ENCODE measurements at regions not wholly inside any gene's neighbourhood (a gene's known extent, or its start where the extent isn't known, plus 50 kb on each side); places are given as distances from the start of the nearest gene placed in this dataset.

DNA sequence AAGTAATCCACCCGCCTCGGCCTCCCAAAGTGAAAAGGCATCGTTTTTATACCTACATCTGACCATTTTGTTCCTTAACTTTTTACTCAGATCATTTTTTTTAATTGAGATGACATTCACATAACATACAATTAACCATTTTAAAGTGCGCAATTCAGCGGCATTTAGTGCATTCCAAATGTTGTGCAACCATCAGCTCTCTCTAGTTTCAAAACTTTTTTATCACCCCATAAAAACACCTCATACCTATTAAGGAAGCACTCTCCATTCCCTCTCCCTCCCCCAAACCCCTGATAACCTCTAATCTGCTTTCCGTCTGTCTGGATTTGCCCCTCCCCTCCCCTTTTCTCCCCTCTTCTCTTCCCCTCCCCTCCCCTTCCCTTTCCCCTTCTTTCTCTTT is 310.1 kb downstream of the UACA start:
- TF ChIP-seq, protein P1, sequence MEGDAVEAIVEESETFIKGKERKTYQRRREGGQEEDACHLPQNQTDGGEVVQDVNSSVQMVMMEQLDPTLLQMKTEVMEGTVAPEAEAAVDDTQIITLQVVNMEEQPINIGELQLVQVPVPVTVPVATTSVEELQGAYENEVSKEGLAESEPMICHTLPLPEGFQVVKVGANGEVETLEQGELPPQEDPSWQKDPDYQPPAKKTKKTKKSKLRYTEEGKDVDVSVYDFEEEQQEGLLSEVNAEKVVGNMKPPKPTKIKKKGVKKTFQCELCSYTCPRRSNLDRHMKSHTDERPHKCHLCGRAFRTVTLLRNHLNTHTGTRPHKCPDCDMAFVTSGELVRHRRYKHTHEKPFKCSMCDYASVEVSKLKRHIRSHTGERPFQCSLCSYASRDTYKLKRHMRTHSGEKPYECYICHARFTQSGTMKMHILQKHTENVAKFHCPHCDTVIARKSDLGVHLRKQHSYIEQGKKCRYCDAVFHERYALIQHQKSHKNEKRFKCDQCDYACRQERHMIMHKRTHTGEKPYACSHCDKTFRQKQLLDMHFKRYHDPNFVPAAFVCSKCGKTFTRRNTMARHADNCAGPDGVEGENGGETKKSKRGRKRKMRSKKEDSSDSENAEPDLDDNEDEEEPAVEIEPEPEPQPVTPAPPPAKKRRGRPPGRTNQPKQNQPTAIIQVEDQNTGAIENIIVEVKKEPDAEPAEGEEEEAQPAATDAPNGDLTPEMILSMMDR (IDR thresholded peaks at IDR 0.05) = no peak
- no peak for TF ChIP-seq POLR2A (IDR thresholded peaks at IDR 0.05)
